ENCODE measurements at regions not wholly inside any gene's neighbourhood (a gene's known extent, or its start where the extent isn't known, plus 50 kb on each side); places are given as distances from the start of the nearest gene placed in this dataset.

DNA sequence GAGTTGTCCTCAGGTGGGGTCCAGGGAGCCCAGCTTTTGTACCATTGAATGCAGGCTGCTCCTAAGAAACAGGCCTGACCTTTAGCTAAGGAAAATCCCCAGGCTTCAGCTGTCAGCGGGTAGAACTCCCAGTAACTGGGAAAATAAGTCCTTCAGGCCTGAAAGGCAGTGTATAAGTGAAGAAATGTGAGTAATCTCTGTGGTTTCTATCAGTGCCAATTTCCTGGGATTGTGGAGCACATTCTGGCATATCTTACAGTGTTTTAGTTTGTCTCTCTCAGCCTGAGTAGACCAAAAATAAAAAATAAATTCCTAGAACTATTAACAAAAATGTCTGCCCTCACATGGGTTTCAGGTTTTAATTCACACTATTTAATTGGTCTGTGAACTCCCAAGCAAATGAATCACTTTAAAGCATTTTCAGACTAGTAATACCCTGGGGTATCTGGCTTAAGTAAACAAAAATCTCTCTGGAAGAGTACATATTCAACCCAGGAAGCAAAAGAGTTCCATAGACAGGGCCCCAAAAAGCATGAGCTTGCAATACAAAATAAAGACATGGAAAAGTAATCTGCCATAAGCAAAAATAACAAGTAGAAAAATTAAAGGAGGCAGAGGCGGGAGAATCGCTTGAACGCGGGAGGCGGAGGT, 566.2 kb upstream of the NOX3 start:
- TF ChIP-seq CTCF (IDR thresholded peaks at IDR 0.05) (no peak), POLR2A (IDR thresholded peaks at IDR 0.05) (no peak), POLR2AphosphoS5 (IDR thresholded peaks at IDR 0.05) (no peak)

All from breast epithelium (tissue), 3 donors.